ENCODE measurements at regions not wholly inside any gene's neighbourhood (a gene's known extent, or its start where the extent isn't known, plus 50 kb on each side); places are given as distances from the start of the nearest gene placed in this dataset.

- TF ChIP-seq, protein P1, sequence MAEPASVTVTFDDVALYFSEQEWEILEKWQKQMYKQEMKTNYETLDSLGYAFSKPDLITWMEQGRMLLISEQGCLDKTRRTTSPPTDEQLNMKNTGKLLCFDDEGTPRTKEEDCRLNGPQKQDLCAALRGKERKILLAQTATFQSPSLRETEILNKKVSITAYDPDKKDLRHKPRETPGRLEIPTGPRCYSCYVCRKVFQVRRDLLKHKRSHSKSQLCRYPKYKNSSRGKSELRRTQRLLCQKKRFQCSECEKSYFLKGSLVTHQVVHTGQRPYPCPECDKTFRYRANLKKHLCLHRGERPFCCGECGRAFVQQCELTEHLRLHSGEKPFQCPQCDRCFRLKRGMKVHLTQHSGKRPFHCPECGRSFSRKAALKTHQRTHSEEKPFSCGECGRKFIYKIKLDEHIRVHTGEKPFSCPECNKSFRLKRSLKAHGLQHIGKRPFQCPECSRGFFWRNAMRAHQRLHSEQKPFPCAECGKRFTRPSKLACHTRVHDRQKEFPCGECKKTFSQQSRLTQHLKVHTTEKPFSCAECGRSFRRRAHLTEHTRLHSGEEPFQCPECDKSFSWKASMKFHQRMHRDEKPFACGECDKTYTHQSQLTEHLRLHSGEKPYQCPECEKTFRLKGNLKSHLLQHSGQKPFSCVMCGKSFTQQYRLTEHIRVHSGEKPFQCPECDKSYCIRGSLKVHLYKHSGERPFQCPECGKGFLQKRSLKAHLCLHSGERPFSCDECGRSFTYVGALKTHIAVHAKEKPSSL (CRISPR knock-in tag; conservative IDR thresholded peaks at IDR 0.05) = no peak
- TF ChIP-seq ZNF219 (CRISPR knock-in tag; IDR thresholded peaks at IDR 0.05; ENCODE audit: borderline replicate concordance) = no peak
These were observed 82.2 kb upstream of the BARHL2 start (continued) for GRCh38 chr1:90799326-90799725.

GRCh38 chr1:90798883-90799282 lies 81.8 kb upstream of the BARHL2 start:
- CTCF ChIA-PET = no interaction called here
- no peak for ATAC-seq

DNA sequence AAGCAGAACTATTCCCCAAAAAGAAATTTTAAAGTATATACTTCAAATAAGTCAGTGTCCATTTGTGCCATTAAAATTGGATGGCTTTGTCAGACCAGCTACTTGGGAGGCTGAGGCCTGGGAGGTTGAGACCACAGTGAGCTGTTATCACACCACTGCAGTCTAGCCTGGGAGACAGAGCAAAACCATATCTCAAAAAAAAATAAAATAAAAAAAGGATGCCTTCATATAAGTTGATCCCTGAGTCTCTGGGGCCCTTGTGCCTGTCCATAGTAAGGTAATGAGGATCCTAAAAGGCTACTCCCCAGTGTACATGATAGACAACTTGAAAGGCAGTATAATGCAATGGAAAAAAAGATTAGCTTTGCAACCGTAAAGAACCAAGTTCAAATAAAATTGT lies 81.2 kb upstream of the BARHL2 start:
- Mint-ChIP-seq H3K4me3 (no peak overlapping the region), H3K4me1 (peaks cover 4% of the 10 kb centered on the region), H3K36me3 (no peaks in the 10 kb centered on the region), H3K9me3 (no peaks in the 10 kb centered on the region), H3K27me3 (ENCODE audit: low read depth) (0 out of 2 replicates have a peak, but pooled peaks cover 1% of the 10 kb centered on the region), H3K27ac (no peak overlapping the region)
- POLR2A ChIA-PET = no interaction called here
- TF ChIP-seq OVOL2 (CRISPR knock-in tag; IDR thresholded peaks at IDR 0.05; ENCODE audit: borderline replicate concordance) (no peak), FOXK1 (CRISPR knock-in tag; IDR thresholded peaks at IDR 0.05) (no peak), ARID4B (CRISPR knock-in tag; IDR thresholded peaks at IDR 0.05; ENCODE audit: borderline replicate concordance) (no peak)
- TF ChIP-seq, protein P2, sequence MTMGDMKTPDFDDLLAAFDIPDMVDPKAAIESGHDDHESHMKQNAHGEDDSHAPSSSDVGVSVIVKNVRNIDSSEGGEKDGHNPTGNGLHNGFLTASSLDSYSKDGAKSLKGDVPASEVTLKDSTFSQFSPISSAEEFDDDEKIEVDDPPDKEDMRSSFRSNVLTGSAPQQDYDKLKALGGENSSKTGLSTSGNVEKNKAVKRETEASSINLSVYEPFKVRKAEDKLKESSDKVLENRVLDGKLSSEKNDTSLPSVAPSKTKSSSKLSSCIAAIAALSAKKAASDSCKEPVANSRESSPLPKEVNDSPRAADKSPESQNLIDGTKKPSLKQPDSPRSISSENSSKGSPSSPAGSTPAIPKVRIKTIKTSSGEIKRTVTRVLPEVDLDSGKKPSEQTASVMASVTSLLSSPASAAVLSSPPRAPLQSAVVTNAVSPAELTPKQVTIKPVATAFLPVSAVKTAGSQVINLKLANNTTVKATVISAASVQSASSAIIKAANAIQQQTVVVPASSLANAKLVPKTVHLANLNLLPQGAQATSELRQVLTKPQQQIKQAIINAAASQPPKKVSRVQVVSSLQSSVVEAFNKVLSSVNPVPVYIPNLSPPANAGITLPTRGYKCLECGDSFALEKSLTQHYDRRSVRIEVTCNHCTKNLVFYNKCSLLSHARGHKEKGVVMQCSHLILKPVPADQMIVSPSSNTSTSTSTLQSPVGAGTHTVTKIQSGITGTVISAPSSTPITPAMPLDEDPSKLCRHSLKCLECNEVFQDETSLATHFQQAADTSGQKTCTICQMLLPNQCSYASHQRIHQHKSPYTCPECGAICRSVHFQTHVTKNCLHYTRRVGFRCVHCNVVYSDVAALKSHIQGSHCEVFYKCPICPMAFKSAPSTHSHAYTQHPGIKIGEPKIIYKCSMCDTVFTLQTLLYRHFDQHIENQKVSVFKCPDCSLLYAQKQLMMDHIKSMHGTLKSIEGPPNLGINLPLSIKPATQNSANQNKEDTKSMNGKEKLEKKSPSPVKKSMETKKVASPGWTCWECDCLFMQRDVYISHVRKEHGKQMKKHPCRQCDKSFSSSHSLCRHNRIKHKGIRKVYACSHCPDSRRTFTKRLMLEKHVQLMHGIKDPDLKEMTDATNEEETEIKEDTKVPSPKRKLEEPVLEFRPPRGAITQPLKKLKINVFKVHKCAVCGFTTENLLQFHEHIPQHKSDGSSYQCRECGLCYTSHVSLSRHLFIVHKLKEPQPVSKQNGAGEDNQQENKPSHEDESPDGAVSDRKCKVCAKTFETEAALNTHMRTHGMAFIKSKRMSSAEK (CRISPR knock-in tag; IDR thresholded peaks at IDR 0.05; ENCODE audit: borderline replicate concordance) = no peak
- CTCF ChIA-PET = no interaction called here
- no peak for ATAC-seq
- no peak for DNase-seq (ENCODE audit: low spot score)

More at GRCh38 chr1:90798883-90799282, 81.8 kb upstream of the BARHL2 start:
- TF ChIP-seq, protein P3, sequence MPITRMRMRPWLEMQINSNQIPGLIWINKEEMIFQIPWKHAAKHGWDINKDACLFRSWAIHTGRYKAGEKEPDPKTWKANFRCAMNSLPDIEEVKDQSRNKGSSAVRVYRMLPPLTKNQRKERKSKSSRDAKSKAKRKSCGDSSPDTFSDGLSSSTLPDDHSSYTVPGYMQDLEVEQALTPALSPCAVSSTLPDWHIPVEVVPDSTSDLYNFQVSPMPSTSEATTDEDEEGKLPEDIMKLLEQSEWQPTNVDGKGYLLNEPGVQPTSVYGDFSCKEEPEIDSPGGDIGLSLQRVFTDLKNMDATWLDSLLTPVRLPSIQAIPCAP (CRISPR knock-in tag; IDR thresholded peaks at IDR 0.05) = no peak
- TF ChIP-seq GTF2I (CRISPR knock-in tag; conservative IDR thresholded peaks at IDR 0.05) = no peak
- TF ChIP-seq ZBTB21 (CRISPR knock-in tag; IDR thresholded peaks at IDR 0.05; ENCODE audit: borderline replicate concordance) = no peak
- TF ChIP-seq, protein P4, sequence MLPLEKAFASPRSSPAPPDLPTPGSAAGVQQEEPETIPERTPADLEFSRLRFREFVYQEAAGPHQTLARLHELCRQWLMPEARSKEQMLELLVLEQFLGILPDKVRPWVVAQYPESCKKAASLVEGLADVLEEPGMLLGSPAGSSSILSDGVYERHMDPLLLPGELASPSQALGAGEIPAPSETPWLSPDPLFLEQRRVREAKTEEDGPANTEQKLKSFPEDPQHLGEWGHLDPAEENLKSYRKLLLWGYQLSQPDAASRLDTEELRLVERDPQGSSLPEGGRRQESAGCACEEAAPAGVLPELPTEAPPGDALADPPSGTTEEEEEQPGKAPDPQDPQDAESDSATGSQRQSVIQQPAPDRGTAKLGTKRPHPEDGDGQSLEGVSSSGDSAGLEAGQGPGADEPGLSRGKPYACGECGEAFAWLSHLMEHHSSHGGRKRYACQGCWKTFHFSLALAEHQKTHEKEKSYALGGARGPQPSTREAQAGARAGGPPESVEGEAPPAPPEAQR (CRISPR knock-in tag; IDR thresholded peaks at IDR 0.05) = no peak
- no peak for DNase-seq (ENCODE audit: low spot score)
- no peaks in the 10 kb centered on the region for H3K36me3 Mint-ChIP-seq
- no peak overlapping the region for H3K4me3 Mint-ChIP-seq
- no peaks in the 10 kb centered on the region for H3K9me3 Mint-ChIP-seq
- no peaks in the 10 kb centered on the region for H3K27me3 Mint-ChIP-seq (ENCODE audit: low read depth)
- POLR2A ChIA-PET = no interaction called here
- H3K4me1 Mint-ChIP-seq = peaks cover 4% of the 10 kb centered on the region
- H3K27ac Mint-ChIP-seq = no peak overlapping the region
